ENCODE measurements at regions not wholly inside any gene's neighbourhood (a gene's known extent, or its start where the extent isn't known, plus 50 kb on each side); places are given as distances from the start of the nearest gene placed in this dataset.

GRCh38 chr9:16192403-16193017 is 639.7 kb downstream of the CCDC171 start:
- no peak for TF ChIP-seq EZH2 (IDR thresholded peaks at IDR 0.05; ENCODE audit: borderline replicate concordance, low read depth, low read length, severe bottlenecking)
- no peak for TF ChIP-seq CTCF (IDR thresholded peaks at IDR 0.05; ENCODE audit: borderline replicate concordance, extremely low read depth, low read length, poor library complexity, severe bottlenecking)
- H3K9ac ChIP-seq (ENCODE audit: low read depth, low read length) = no peak overlapping the region
- H3K27ac ChIP-seq (ENCODE audit: low read length) = no peak overlapping the region
- H3K79me2 ChIP-seq (ENCODE audit: insufficient read depth, low read length) = no peaks in the 10 kb centered on the region
- DNase-seq = no peak
- no peaks in the 10 kb centered on the region for H4K20me1 ChIP-seq (ENCODE audit: insufficient read depth, low read length)
- no peak overlapping the region for H3K4me3 ChIP-seq (ENCODE audit: low read depth in 1 of 2, low read length in 2 of 2)
- H3K27me3 ChIP-seq (ENCODE audit: insufficient read depth, low read length, poor library complexity) = no peaks in the 10 kb centered on the region
- H2AFZ ChIP-seq (ENCODE audit: low read depth, low read length) = no peak overlapping the region
- H3K9me3 ChIP-seq (ENCODE audit: insufficient read depth, low read length, severe bottlenecking) = no peaks in the 10 kb centered on the region
- peak overlapping the region; percentile 8; the same call in 1 of the 2 replicates for H3K4me2 ChIP-seq (ENCODE audit: insufficient read depth, low read length)
- no peak for ATAC-seq (ENCODE audit: insufficient read depth, low read depth)
- H3K36me3 ChIP-seq (ENCODE audit: insufficient read depth, low read length) = no peaks in the 10 kb centered on the region
- no peaks in the 10 kb centered on the region for H3K4me1 ChIP-seq (ENCODE audit: insufficient read depth, low read length)

GRCh38 chr9:16193066-16193465 is 640.2 kb downstream of the CCDC171 start:
- H4K20me1 ChIP-seq (ENCODE audit: insufficient read depth, low read length) = no peaks in the 10 kb centered on the region
- no peaks in the 10 kb centered on the region for H3K79me2 ChIP-seq (ENCODE audit: insufficient read depth, low read length)
- no peak overlapping the region for H3K9ac ChIP-seq (ENCODE audit: low read depth, low read length)
- DNase-seq (no peak), ATAC-seq (ENCODE audit: insufficient read depth, low read depth) (no peak)
- H2AFZ ChIP-seq (ENCODE audit: low read depth, low read length) = no peak overlapping the region
- no peak overlapping the region for H3K4me3 ChIP-seq (ENCODE audit: low read depth in 1 of 2, low read length in 2 of 2)
- TF ChIP-seq CTCF (IDR thresholded peaks at IDR 0.05; ENCODE audit: borderline replicate concordance, extremely low read depth, low read length, poor library complexity, severe bottlenecking) (no peak), EZH2 (IDR thresholded peaks at IDR 0.05; ENCODE audit: borderline replicate concordance, low read depth, low read length, severe bottlenecking) (no peak)
- no peak overlapping the region for H3K4me2 ChIP-seq (ENCODE audit: insufficient read depth, low read length)
- no peaks in the 10 kb centered on the region for H3K36me3 ChIP-seq (ENCODE audit: insufficient read depth, low read length)
- no peaks in the 10 kb centered on the region for H3K27me3 ChIP-seq (ENCODE audit: insufficient read depth, low read length, poor library complexity)
- H3K27ac ChIP-seq (ENCODE audit: low read length) = no peak overlapping the region
- H3K4me1 ChIP-seq (ENCODE audit: insufficient read depth, low read length) = no peaks in the 10 kb centered on the region
- no peaks in the 10 kb centered on the region for H3K9me3 ChIP-seq (ENCODE audit: insufficient read depth, low read length, severe bottlenecking)

GRCh38 chr9:16196206-16196605 is 643.4 kb downstream of the CCDC171 start:
- no peak overlapping the region for H2AFZ ChIP-seq (ENCODE audit: low read depth, low read length)
- no peak for ATAC-seq (ENCODE audit: insufficient read depth, low read depth)
- H3K27me3 ChIP-seq (ENCODE audit: insufficient read depth, low read length, poor library complexity) = no peaks in the 10 kb centered on the region
- no peak overlapping the region for H3K4me2 ChIP-seq (ENCODE audit: insufficient read depth, low read length)
- no peak overlapping the region for H3K27ac ChIP-seq (ENCODE audit: low read length)
- TF ChIP-seq EZH2 (IDR thresholded peaks at IDR 0.05; ENCODE audit: borderline replicate concordance, low read depth, low read length, severe bottlenecking) (no peak), CTCF (IDR thresholded peaks at IDR 0.05; ENCODE audit: borderline replicate concordance, extremely low read depth, low read length, poor library complexity, severe bottlenecking) (no peak)
- H3K36me3 ChIP-seq (ENCODE audit: insufficient read depth, low read length) = no peaks in the 10 kb centered on the region
- H4K20me1 ChIP-seq (ENCODE audit: insufficient read depth, low read length) = no peaks in the 10 kb centered on the region
- no peaks in the 10 kb centered on the region for H3K4me1 ChIP-seq (ENCODE audit: insufficient read depth, low read length)
- H3K4me3 ChIP-seq (ENCODE audit: low read depth in 1 of 2, low read length in 2 of 2) = no peak overlapping the region
- H3K9ac ChIP-seq (ENCODE audit: low read depth, low read length) = no peak overlapping the region
- H3K9me3 ChIP-seq (ENCODE audit: insufficient read depth, low read length, severe bottlenecking) = no peaks in the 10 kb centered on the region
- H3K79me2 ChIP-seq (ENCODE audit: insufficient read depth, low read length) = no peaks in the 10 kb centered on the region
- DNase-seq = no peak

Data from DND-41 (cell line).